ENCODE measurements at regions not wholly inside any gene's neighbourhood (a gene's known extent, or its start where the extent isn't known, plus 50 kb on each side); places are given as distances from the start of the nearest gene placed in this dataset.

DNA sequence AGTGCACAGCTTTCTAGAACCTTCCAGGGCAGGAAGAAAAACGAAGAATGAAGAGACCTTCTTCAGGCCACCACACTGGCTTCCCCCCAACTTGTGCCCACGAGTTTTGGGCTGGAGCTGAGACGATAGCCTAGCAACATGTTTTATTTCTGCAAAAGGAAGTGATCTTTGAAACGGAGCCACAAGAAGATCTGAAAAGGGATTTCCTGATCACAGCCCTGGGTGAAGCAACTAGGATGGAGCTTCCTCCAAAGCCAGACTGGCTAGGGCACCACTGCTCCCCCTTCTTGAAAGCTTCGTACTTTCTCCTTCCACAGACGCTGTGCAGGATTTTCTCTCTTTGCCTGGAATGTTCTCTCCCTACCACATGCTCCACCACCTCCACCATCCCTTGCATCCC is 418.3 kb downstream of the MED13L start:
- no peak for TF ChIP-seq ADNP (tag; IDR thresholded peaks at IDR 0.05)
- no peak for TF ChIP-seq PHF8 (IDR thresholded peaks at IDR 0.05; ENCODE audit: borderline replicate concordance, low read length)
- no peak for TF ChIP-seq BRCA1 (IDR thresholded peaks at IDR 0.05)
- TF ChIP-seq BRCA1 (CRISPR knock-in tag; IDR thresholded peaks at IDR 0.05) = no peak

Data from K562 (cell line).